ENCODE measurements at regions not wholly inside any gene's neighbourhood (a gene's known extent, or its start where the extent isn't known, plus 50 kb on each side); places are given as distances from the start of the nearest gene placed in this dataset.

- Histone ChIP-seq H3K36me3 (ENCODE audit: control insufficient read depth, insufficient read depth, low read length) (no peaks in the 10 kb centered on the region), H3K4me1 (ENCODE audit: control insufficient read depth, extremely low read depth, insufficient read depth, low read length) (no peaks in the 10 kb centered on the region), H3K4me2 (ENCODE audit: extremely low read depth, insufficient read depth, low read length) (no peak overlapping the region), H3K27me3 (ENCODE audit: control insufficient read depth, insufficient read depth, low read length) (no peaks in the 10 kb centered on the region), H3K9ac (ENCODE audit: insufficient read depth, low read length) (no peak overlapping the region), H4K20me1 (ENCODE audit: control insufficient read depth, extremely low read depth, insufficient read depth, low read length) (no peaks in the 10 kb centered on the region), H3K79me2 (ENCODE audit: control insufficient read depth, insufficient read depth, low read length) (no peaks in the 10 kb centered on the region), H3K4me3 (replicated peaks in 1 of 4; ENCODE audit: control extremely low read depth in 1 of 4, insufficient read depth in 1 of 4, low read depth in 3 of 4, low read length in 4 of 4) (no peak overlapping the region), H3K9me3 (ENCODE audit: control insufficient read depth, insufficient read depth, low read depth, low read length) (no peaks in the 10 kb centered on the region), H2AFZ (ENCODE audit: low read length) (no peak overlapping the region), H3K27ac (ENCODE audit: insufficient read depth, low read length) (no peak overlapping the region)
- DNase-seq (ENCODE audit: low read depth in 2 of 2): no peak
- TF ChIP-seq EZH2 (IDR thresholded peaks at IDR 0.05; ENCODE audit: low read length, missing control alignments) (no peak), CTCF (conservative IDR thresholded peaks at IDR 0.05 in 1 of 2, IDR thresholded peaks at IDR 0.05 in 1 of 2; ENCODE audit: low read depth in 1 of 2, low read length in 2 of 2) (no peak)
Measured at GRCh38 chr3:157695586-157695985, 192.4 kb upstream of the VEPH1 start.

GRCh38 chr3:157695103-157695502, 191.9 kb upstream of the VEPH1 start:
- no peak for DNase-seq (ENCODE audit: low read depth in 2 of 2)
- Histone ChIP-seq H3K27ac (ENCODE audit: insufficient read depth, low read length) (no peak overlapping the region), H3K4me3 (replicated peaks in 1 of 4; ENCODE audit: control extremely low read depth in 1 of 4, insufficient read depth in 1 of 4, low read depth in 3 of 4, low read length in 4 of 4) (no peak overlapping the region), H3K9me3 (ENCODE audit: control insufficient read depth, insufficient read depth, low read depth, low read length) (no peaks in the 10 kb centered on the region), H4K20me1 (ENCODE audit: control insufficient read depth, extremely low read depth, insufficient read depth, low read length) (no peaks in the 10 kb centered on the region), H3K4me1 (ENCODE audit: control insufficient read depth, extremely low read depth, insufficient read depth, low read length) (no peaks in the 10 kb centered on the region), H3K4me2 (ENCODE audit: extremely low read depth, insufficient read depth, low read length) (no peak overlapping the region), H3K9ac (ENCODE audit: insufficient read depth, low read length) (no peak overlapping the region), H2AFZ (ENCODE audit: low read length) (no peak overlapping the region), H3K36me3 (ENCODE audit: control insufficient read depth, insufficient read depth, low read length) (no peaks in the 10 kb centered on the region), H3K79me2 (ENCODE audit: control insufficient read depth, insufficient read depth, low read length) (no peaks in the 10 kb centered on the region), H3K27me3 (ENCODE audit: control insufficient read depth, insufficient read depth, low read length) (no peaks in the 10 kb centered on the region)
- no peak for TF ChIP-seq EZH2 (IDR thresholded peaks at IDR 0.05; ENCODE audit: low read length, missing control alignments)
- TF ChIP-seq CTCF (conservative IDR thresholded peaks at IDR 0.05 in 1 of 2, IDR thresholded peaks at IDR 0.05 in 1 of 2; ENCODE audit: low read depth in 1 of 2, low read length in 2 of 2): no peak

- Histone ChIP-seq H3K4me3 (replicated peaks in 1 of 4; ENCODE audit: control extremely low read depth in 1 of 4, insufficient read depth in 1 of 4, low read depth in 3 of 4, low read length in 4 of 4) (no peak overlapping the region), H3K27me3 (ENCODE audit: control insufficient read depth, insufficient read depth, low read length) (no peaks in the 10 kb centered on the region), H3K36me3 (ENCODE audit: control insufficient read depth, insufficient read depth, low read length) (no peaks in the 10 kb centered on the region), H3K9me3 (ENCODE audit: control insufficient read depth, insufficient read depth, low read depth, low read length) (no peaks in the 10 kb centered on the region), H3K27ac (ENCODE audit: insufficient read depth, low read length) (no peak overlapping the region), H4K20me1 (ENCODE audit: control insufficient read depth, extremely low read depth, insufficient read depth, low read length) (no peaks in the 10 kb centered on the region), H3K4me1 (ENCODE audit: control insufficient read depth, extremely low read depth, insufficient read depth, low read length) (no peaks in the 10 kb centered on the region), H3K9ac (ENCODE audit: insufficient read depth, low read length) (no peak overlapping the region), H2AFZ (ENCODE audit: low read length) (no peak overlapping the region), H3K79me2 (ENCODE audit: control insufficient read depth, insufficient read depth, low read length) (no peaks in the 10 kb centered on the region), H3K4me2 (ENCODE audit: extremely low read depth, insufficient read depth, low read length) (no peak overlapping the region)
- TF ChIP-seq CTCF (conservative IDR thresholded peaks at IDR 0.05 in 1 of 2, IDR thresholded peaks at IDR 0.05 in 1 of 2; ENCODE audit: low read depth in 1 of 2, low read length in 2 of 2) (no peak), EZH2 (IDR thresholded peaks at IDR 0.05; ENCODE audit: low read length, missing control alignments) (no peak)
- DNase-seq (ENCODE audit: low read depth in 2 of 2): no peak
Measured at GRCh38 chr3:157693762-157694161, 190.5 kb upstream of the VEPH1 start.
